Heart left ventricle (tissue), 16 donors: ENCODE measurements at regions not wholly inside any gene's neighbourhood (a gene's known extent, or its start where the extent isn't known, plus 50 kb on each side); places are given as distances from the start of the nearest gene placed in this dataset.

Experiments
- ATAC-seq, 4 donors: fragments of 200-7000 bp; cut with Tn5 transposase; one replicate each; pipeline ENCODE4 v1.9.1; 2020 to 2022; ENCODE audit warnings: moderate library complexity in 4 of 4, mild to moderate bottlenecking in 3 of 4, moderate number of reproducible peaks in 1 of 4
- DNase-seq, 5 donors: peaks; one replicate each; pipeline ENCODE4 v3.0.0-alpha.2; 2020
- H3K27ac ChIP-seq, 12 donors: fragments of 200-600 bp; sonication (generic) in 4 of 12; one replicate each; pipeline versions ENCODE4 v1.5.0 to v1.8.0; 2016 to 2022; ENCODE audit warnings: mild to moderate bottlenecking in 2 of 12
- H3K27me3 ChIP-seq, 9 donors: fragments of 200-600 bp; sonication (generic) in 2 of 9; one replicate each; pipeline versions ENCODE4 v1.5.1 to v1.8.0; 2016 to 2022; ENCODE audit warnings: mild to moderate bottlenecking in 3 of 9
- H3K36me3 ChIP-seq, 9 donors: fragments of 200-600 bp; sonication (generic) in 2 of 9; one replicate each; pipeline versions ENCODE4 v1.5.0 to v1.8.0; 2018 to 2022; ENCODE audit warnings: mild to moderate bottlenecking in 2 of 9
- H3K4me1 ChIP-seq, 12 donors: fragments of 200-600 bp; sonication (generic) in 4 of 12; one replicate each; pipeline versions ENCODE4 v1.5.0 to v1.8.0; 2016 to 2022; ENCODE audit warnings: mild to moderate bottlenecking in 3 of 12
- H3K4me3 ChIP-seq, 12 donors: fragments of 200-600 bp; sonication (generic) in 4 of 12; one replicate each; pipeline versions ENCODE4 v1.5.0 to v1.8.0; 2017 to 2022; ENCODE audit warnings: mild to moderate bottlenecking in 9 of 12, moderate library complexity in 4 of 12
- H3K9me3 ChIP-seq, 12 donors: fragments of 200-600 bp; sonication (generic) in 4 of 12; one replicate each; pipeline versions ENCODE4 v1.5.0 to v1.8.0; 2016 to 2022; ENCODE audit warnings: mild to moderate bottlenecking in 1 of 12
- CTCF ChIP-seq, 12 donors: fragments of 200-600 bp; sonication (generic) in 4 of 12; IDR thresholded peaks; one replicate each; pipeline versions ENCODE4 v1.5.0 to v1.8.0; 2018 to 2022; ENCODE audit warnings: antibody characterized with exemption in 12 of 12, mild to moderate bottlenecking in 5 of 12
- POLR2A ChIP-seq, 2 donors: fragments of 450-650 bp; IDR thresholded peaks; one replicate each; pipeline ENCODE4 v1.6.1; 2017; ENCODE audit warnings: antibody characterized with exemption in 2 of 2, mild to moderate bottlenecking in 2 of 2, moderate library complexity in 2 of 2
- WGBS, 4 donors: extraction: QIAGEN DNeasy Blood & Tissue Kit in 2 of 4; methylation state at CpG; one replicate each; pipeline versions ENCODE4 v1.1.5 to v1.1.7; 2013 to 2018; 5-methylcytosine and 5-hydroxymethylcytosine counted together
- intact Hi-C, 10 donors: fragments of 100-400 bp; cut with DNase I; formaldehyde crosslinking; loops; one replicate each; pipeline versions ENCODE4 v1.11.1 to v1.14.2; 2022
- donor health status: ischemic (EF 13 %, LVEDD 7.1; RV severe dilation, severe dysfunction).
- donor health status: healthy with polysubstance abuse.
- donor health status: DM: no; HTN: yes; CAD: no.
- donor health status: DM: no; HTN: no; CAD: no.
- donor health status: ischemic (EF 25% LVEDD 6.9; RV normal size, moderate dysfunction).
- donor health status: ischemic (EF 25% LVEDD 5.7; RV mildly dilated, moderate dysfunction).
- donor health status: healthy.
- donor health status: DM: yes; HTN: yes; CAD: no.
- donor health status: ischemic (EF 35%, LVEDD 5.7; RV mildly dilated, moderate dysfunction).
- donor health status: nonischemic (EF 11% LVEDD 7.7; RV severe dilation, severe dysfunction).
- donor health status: DM: yes; HTN: yes; CAD: no.
- donor health status: PGD.
- donor health status: ischemic (EF 29% LVEDD 5.4; RV normal size, mild dysfunction).
- donor health status: nonischemic (EF 23%, LVEDD 6.1; RV moderate dilation, normal function).

- intact Hi-C loops, result no loop called here
- Histone ChIP-seq H3K9me3 (no peaks in the 10 kb centered on the region), H3K27me3 (peaks cover 0 to 27% (median 5%) of the 10 kb centered on the region in 9 donors), H3K36me3 (no peaks in the 10 kb centered on the region), H3K27ac (no peak overlapping the region), H3K4me3 (no peak overlapping the region), H3K4me1 (no peaks in the 10 kb centered on the region)
- TF ChIP-seq CTCF (IDR thresholded peaks at IDR 0.05), result no peak
- TF ChIP-seq POLR2A (IDR thresholded peaks at IDR 0.05), result no peak
- 85 to 94% (median 91%) methylated on average over 10 to 11 of the region's 11 CpGs for WGBS, 4 donors
- no peak for DNase-seq
- ATAC-seq, result no peak
These were observed 96.5 kb upstream of the WNT4 start for GRCh38 chr1:22239378-22239777.

- no peak for ATAC-seq
- Histone ChIP-seq H3K27me3 (peaks cover 0 to 24% (median under 1%) of the 10 kb centered on the region in 9 donors), H3K4me3 (no peak overlapping the region), H3K36me3 (no peaks in the 10 kb centered on the region), H3K9me3 (no peaks in the 10 kb centered on the region), H3K27ac (no peak overlapping the region), H3K4me1 (no peaks in the 10 kb centered on the region)
- intact Hi-C loops, result no loop called here
- no peak for DNase-seq
- TF ChIP-seq POLR2A (IDR thresholded peaks at IDR 0.05), result no peak
- no peak for TF ChIP-seq CTCF (IDR thresholded peaks at IDR 0.05)
- 62 to 79% (median 72%) methylated on average over 3 of the region's 3 CpGs for WGBS, 4 donors
These were observed 98.4 kb upstream of the WNT4 start for GRCh38 chr1:22241250-22241649.

DNA sequence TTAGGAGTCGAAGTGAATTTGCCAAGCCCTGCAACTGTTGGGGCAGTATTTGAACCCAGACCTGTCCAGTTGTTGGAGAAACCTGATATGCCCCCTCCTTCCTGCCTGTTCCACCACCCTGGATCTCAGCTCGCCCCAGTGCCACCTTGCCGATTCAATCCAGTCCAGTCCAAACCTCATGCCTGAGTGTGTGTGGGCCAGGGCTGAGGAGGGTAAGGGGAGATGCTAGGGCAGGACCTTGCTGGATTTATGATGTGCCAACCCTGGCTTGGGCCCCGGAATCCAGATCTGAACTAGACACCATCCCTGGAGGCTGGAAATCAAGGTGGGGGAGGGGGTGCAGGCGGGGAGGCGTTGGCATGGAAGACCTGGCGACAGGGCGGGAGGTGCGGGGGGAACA lies 98.9 kb upstream of the WNT4 start:
- no peak for ATAC-seq
- no peaks in the 10 kb centered on the region for H3K4me1 ChIP-seq
- intact Hi-C loops, result no loop called here
- H3K9me3 ChIP-seq, result no peaks in the 10 kb centered on the region
- DNase-seq, result no peak
- H3K27me3 ChIP-seq, result peaks cover 0 to 24% (median 2%) of the 10 kb centered on the region in 9 donors
- TF ChIP-seq POLR2A (IDR thresholded peaks at IDR 0.05), result no peak
- TF ChIP-seq CTCF (IDR thresholded peaks at IDR 0.05), result no peak
- no peaks in the 10 kb centered on the region for H3K36me3 ChIP-seq
- no peak overlapping the region for H3K27ac ChIP-seq
- WGBS, 4 donors, result 84 to 94% (median 87%) methylated on average over 9 of the region's 9 CpGs
- no peak overlapping the region for H3K4me3 ChIP-seq

- ATAC-seq (no peak), DNase-seq (no peak)
- Histone ChIP-seq H3K27ac (no peak overlapping the region), H3K4me1 (no peaks in the 10 kb centered on the region), H3K27me3 (peaks cover 0 to 42% (median 11%) of the 10 kb centered on the region in 9 donors), H3K36me3 (no peaks in the 10 kb centered on the region), H3K4me3 (no peak overlapping the region), H3K9me3 (no peaks in the 10 kb centered on the region)
- intact Hi-C loops, result no loop called here
- WGBS, 4 donors, result 70 to 97% (median 73%) methylated on average over 4 to 9 of the region's 9 CpGs
- TF ChIP-seq CTCF (IDR thresholded peaks at IDR 0.05), result no peak
- TF ChIP-seq POLR2A (IDR thresholded peaks at IDR 0.05), result no peak
These were observed 102.3 kb upstream of the WNT4 start for GRCh38 chr1:22245100-22245650.
